ENCODE measurements at regions not wholly inside any gene's neighbourhood (a gene's known extent, or its start where the extent isn't known, plus 50 kb on each side); places are given as distances from the start of the nearest gene placed in this dataset.
"Not testable (repeated sequence)": the region's sequence is repeated elsewhere in the genome, so short reads cannot be mapped to it uniquely, and the experiment has no call there.

DNA sequence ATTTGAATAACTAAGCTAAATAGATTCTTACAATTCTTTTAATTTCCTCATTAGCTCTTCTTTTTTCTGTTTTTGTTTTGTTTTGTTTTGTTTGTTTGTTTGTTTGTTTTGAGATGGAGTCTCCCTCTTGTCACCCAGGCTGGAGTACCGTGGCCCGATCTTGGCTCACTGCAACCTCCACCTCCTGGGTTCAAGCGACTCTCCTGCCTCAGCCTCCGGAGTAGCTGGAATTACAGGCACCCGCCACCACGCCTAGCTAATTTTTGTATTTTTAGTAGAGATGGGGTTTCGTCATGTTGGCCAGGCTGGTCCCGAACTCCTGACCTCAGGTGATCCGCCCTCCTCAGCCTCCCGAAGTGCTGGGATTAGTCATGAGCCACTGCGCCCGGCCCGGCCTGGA is 70.7 kb upstream of the ZNF658 start:
- not testable (repeated sequence) for H3K4me3 ChIP-seq, H3K4me1 ChIP-seq, H3K9me3 ChIP-seq, H3K27ac ChIP-seq, ATAC-seq, H3K27me3 ChIP-seq, H3K36me3 ChIP-seq
- 100% methylated on average over 1 to 2 of the region's 13 CpGs for whole genome bisulfite sequencing, 2 donors (ENCODE audit: low coverage in 1 of 2)

GRCh38 chr9:66830777-66831497 is 69.6 kb upstream of the ZNF658 start:
- not testable (repeated sequence) for H3K27ac ChIP-seq, H3K27me3 ChIP-seq, H3K4me1 ChIP-seq, H3K9me3 ChIP-seq, H3K36me3 ChIP-seq, H3K4me3 ChIP-seq
- no CpG with 5 or more reads among the region's 34 CpGs for WGBS, 2 donors (ENCODE audit: low coverage in 1 of 2)
- peak; percentile 16 for ATAC-seq

DNA sequence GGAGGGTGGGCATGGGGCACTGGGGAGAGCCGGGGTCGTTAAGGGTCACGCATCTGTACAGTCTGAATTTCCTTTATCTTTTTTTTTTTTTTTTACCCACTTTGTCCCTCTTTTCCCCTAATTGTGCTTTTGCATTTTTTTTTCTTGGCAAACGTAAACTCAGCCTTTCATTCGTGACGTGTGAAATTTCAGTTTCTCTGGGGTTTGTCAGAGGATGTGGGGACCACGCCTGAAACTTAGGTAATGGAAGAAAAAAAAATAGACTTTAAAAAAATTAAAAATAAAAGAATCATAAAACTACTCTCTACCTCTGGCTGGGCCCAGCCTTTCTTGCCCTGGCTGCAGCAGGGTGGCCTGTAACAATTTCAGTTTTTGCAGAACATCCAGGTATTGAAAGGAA is 68.3 kb upstream of the ZNF658 start:
- H3K4me3 ChIP-seq, H3K27ac ChIP-seq, ATAC-seq, H3K4me1 ChIP-seq, H3K27me3 ChIP-seq, H3K9me3 ChIP-seq, H3K36me3 ChIP-seq: not testable (repeated sequence)
- WGBS, 2 donors (ENCODE audit: low coverage in 1 of 2), result 82% methylated on average over 2 of the region's 7 CpGs; no CpG with 5 or more reads in 1 of the 2 donors

DNA sequence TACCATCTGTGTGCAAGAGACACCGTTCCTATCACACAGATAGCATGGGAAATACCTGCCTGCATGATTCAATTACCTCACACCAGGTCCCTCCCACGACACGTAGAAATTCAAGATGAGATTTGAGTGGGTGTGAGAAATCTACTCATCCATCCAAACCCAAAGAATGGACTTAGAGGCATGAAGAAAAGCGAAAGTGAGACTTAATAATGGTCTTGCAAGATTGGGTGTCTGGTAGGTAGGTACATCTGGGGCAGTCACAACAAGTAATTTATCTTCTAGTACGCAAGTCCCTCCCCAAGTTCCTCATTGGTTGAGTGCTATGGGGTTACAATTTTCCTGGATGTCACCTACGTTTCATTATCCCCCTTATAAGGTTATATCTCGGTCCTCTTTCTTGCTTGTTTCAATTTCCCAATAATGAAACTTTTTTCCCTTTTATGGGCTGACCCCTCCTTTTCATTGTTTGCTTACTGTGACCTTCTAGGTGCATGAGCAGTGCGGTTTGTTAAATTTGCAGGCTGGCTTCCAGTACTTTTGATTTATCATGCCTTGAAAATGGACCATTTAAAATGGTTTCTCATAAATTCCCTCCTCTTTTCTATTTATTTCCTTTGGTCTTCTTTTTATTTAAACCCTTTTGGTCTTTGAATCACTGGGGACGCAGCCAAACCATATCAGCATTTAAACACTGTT is 63.1 kb upstream of the ZNF658 start:
- H3K36me3 ChIP-seq, H3K9me3 ChIP-seq, ATAC-seq, H3K27me3 ChIP-seq, H3K4me3 ChIP-seq, H3K27ac ChIP-seq, H3K4me1 ChIP-seq: not testable (repeated sequence)
- 100% methylated on average over 1 of the region's 9 CpGs; no CpG with 5 or more reads in 1 of the 2 donors for WGBS, 2 donors (ENCODE audit: low coverage in 1 of 2)

Data from gastroesophageal sphincter (tissue), 4 donors.